GF-D8 (cell line): ENCODE measurements at regions not wholly inside any gene's neighbourhood (a gene's known extent, or its start where the extent isn't known, plus 50 kb on each side); places are given as distances from the start of the nearest gene placed in this dataset.

Experiments
- DNase-seq: peaks from one replicate; lab custom pipeline; 2025; lab: John Stamatoyannopoulos, UW

DNA sequence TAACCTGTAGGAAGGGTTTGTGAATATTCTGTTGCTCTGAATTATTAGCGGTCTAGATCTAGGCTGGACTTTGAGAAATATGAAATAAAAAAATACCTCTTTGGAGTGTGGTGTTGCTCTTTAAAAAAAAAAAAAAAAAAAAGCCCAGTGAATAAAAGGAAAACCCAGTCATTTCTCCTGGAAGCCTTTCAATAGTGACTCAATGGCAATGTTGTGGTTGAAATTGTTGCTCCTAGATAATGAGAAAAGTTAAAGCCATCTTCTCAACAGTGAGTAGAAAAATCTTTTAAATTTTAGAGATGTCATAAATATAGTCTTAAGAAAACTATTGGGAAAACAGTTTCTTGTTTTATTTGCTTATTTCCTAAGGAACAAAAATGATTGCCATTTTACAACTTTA lies 135.3 kb downstream of the RFC3 start:
- DNase-seq: no peak

DNA sequence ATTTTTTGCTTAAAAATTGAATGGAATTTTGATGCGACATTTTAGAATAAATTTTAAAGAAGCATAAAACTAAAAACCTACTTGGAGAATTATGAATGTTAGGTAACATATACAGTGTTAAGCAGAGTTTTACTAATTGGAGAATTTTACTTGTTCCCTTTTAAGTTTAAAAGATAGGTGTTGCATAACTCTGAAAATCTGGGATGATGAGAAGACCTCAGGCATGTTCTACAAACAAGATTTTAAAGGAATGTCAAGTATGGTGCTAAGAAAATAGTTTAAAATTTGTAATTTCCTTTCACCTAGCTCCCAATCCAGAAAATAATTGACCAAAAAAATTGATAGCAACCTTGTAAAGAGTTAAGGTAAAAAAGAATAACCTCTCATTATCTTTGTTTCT lies 135.8 kb downstream of the RFC3 start:
- no peak for DNase-seq

DNA sequence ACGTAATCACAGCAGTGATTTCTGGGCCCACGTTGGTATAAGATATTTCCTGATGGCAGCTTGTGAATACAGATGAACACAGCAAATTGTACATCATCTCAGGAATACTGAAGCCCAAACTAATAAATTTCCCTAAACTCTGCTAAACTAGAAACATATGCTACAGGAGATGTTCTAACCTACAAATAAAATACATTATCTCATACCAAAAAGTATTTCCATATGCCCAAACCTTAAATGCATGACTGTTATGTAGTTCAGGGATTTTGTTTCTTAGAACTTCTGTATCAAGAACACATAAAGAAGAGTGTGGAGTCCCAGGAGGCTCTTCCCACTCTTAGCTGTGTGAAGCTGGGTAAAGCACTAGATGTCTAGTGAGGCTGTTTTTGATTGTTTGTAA lies 138.4 kb downstream of the RFC3 start:
- DNase-seq: no peak

DNA sequence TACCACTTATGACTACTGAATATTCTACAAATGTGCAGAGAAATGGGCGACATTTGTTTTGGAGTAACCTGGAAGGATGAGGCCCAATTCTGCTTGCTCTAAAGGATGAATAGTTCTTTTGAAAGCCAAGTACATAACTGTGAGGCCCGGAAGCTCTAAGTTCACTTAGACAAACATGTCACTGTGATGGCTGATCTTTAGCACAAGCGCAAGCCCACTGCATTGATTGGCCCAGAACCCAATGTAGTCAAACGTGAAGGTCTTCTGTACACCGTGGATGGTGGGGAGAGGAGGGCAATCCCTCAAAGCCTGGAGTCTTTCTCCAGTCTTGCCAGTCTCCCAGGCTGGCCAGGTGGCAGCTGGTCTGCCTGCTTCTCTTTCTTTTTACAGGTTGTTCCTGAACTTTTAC lies 139.6 kb downstream of the RFC3 start:
- no peak for DNase-seq

DNA sequence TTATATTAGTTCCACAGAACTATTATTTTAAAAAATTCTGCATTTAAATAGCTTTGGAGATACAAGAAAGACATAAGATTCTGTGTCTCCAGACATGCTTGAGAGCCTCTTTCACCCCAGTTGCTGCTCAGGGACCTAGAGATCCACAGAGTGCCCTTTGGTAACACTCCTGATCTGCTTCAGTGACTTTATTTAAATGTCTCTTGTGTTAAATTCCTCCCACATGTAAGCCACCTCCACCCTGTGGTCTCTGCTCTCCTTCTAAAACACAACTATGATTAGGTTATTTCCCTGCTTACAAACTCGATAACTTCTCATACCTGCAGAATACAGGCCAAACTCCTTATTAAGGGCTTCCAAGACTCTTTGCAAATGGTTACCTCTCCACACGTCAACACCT lies 141.0 kb downstream of the RFC3 start:
- DNase-seq: no peak

DNA sequence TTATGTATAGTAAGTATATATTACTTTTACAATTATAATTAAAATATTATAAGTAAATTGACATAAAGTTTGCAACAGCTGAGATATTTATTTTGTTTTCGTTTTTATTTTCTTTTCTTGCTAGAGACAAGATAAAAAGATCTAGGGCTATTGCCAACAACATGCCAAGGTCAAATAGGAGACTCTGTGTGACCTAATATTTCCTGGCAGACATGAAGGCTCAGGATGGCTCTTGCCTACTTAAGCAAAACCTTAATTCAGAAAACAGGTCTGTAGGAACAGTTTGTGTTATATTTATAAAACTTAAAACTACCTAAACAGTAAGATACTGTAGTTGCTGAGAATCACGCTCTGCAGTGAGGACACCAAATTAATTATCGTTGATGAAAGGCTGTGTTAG lies 145.2 kb downstream of the RFC3 start:
- no peak for DNase-seq

DNA sequence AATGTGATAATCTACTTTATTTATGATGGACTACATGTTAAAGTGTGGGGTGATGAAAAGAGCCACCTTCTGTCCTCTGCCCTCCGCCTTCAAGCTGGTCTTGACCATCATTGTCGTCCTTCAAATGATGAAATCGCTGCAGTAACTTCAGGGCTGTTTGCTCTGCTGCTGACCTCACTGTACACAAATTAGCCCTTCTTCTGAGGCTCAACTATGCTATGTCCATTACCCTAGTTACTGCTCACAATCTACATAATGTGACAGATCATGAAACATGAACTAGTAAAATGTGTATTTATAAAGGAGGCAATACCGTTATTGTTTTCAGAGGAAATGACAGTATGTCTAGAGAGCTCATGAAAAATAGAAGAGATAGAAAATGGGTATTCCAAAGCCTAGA lies 145.9 kb downstream of the RFC3 start:
- no peak for DNase-seq

DNA sequence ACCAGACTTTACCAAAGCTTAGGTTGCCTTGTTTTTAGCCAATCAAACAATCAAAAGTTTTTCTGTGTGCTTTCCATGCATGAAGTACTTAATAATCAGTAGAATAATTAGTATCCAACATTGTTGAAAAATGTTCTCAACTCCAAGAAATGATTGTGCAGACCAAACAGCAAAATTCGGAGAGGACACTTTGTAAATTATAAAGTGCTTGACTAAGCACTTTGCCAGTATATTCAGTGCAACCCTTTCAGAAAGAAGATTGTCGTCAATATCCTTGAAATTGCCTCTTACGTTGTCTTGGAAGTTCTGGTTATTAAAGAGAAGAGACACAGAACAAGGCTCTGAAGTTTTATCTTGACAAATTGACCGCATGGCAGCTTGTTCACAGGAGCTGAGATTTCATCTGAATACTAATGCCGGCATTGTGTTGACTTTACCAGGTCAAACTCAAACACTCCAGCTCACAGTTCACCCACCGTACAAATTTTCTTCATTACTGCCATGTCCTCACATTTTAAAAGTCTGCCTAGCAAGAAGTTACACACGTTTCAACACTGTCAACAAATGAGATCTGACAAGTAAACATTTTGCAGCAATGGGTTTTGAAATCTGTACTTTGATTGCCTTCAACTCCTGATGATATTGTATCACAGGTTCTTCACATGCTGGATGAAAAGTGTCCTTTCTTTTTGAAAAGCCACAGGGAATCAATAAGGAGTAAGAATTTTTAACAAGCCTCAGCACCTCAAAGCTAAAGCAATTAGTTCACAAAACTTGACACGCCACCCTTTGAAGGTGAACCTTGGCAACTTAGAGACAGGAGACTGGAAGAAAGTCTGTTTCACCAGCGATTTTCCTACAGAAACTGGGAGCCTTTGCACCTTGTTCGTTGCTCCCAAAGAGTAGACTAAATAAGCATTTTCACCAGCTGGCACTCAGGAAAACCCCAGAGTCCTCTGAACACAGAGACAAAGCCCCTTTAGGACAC lies 150.9 kb downstream of the RFC3 start:
- DNase-seq: no peak

DNA sequence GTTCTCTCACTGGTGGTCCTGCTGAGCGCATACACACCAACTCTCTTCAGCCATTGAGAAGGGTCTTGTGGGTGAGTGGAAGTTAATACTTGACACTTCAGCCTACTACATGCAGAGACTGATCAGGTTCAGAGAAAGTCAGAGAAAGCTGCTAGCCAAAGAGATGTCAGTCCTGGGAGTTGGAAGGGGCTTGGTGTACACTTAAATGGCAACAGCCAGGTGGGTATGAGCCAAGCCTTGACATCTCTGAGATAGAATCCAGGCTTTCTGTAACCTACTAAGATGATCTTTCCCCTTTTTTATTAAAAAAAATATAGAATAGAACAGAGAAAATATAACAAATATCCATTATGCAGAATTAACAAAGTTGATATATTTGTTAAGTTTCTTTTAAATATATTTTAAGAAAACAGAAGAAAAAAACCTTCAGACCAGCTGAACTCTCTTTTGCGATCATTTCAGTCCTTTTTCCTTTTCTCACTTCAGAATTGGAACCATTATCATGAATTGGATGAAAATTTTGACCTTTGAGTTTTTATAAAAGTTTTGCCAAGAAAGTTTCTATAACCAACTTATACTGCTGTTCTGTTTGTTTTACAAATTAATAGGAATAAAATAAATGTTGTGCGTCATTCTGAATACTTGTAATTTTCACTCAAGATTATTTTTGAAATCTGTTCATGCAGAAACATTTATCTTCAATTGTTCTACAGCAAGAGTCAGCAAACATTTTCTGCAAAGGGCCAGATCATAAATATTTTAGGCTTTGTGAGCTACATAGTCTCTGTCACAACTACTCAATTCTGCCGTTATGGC lies 153.0 kb downstream of the RFC3 start:
- DNase-seq: no peak

DNA sequence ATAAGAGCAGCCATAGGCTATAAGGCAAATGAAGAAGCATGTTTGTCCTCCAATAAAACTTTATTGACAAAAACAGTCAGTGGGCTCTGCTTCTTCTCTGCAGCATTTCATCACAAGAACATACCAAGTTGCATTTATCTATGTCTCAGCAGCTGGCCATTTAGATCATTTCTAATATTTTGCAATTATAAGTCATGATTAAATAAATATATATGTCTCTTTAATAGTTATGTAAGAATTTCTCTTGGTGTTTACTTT lies 153.5 kb downstream of the RFC3 start:
- DNase-seq: no peak

DNA sequence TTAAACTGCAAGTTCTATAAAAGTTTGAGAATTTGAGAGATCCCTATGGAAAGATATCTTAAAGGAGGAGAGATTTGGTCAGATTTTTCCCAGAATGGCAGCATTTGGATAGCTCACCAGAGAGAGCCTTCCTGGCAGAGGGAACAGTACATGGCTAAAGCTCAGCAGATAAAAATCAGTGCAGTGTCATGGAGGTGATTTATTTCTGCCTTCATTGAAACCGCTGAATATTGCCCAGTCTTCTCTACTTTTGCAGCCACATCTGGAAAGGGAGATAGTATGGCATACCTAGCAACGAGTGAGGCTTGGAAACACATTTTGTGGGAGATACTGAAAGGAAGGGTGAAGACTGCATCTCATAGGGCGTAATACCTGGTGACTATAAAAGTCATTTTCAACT lies 155.2 kb downstream of the RFC3 start:
- DNase-seq: no peak

DNA sequence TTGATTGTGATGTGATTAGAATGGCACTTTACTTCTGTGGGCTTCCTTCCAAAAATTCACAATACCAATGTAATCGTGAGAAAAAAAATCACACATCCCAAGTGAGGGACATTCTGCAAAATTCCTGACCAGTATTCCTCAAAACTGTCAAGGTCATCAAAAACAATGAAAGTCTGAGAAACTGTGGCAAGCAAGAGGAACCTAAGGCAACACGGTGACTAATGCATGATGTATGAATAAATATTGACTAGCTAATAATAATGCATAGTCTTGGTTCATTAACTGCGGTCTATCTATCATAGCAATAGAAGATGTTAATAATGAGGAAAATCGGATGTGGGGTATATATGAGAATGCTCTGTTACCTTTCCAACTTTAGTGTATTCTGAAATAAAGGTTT lies 159.0 kb downstream of the RFC3 start:
- DNase-seq: no peak

DNA sequence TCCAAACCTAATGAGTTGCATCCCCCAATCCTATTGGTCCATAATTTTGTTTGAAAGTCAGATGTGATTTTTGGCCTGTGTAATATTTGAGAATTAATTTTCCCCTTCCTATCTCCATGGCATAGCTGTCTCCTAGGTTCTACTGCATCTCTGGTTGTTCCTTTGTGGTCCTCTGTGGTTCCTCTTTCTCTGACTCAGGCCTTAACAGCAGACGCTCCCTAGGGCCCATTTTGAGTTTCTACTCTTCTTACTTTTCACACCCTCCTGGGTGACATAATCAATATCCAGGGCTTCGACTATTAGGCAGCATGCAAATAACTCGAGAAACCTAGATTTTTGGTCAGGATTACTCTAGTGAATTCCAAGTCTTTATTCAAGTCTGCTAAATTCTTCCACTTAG lies 160.7 kb downstream of the RFC3 start:
- DNase-seq: no peak

DNA sequence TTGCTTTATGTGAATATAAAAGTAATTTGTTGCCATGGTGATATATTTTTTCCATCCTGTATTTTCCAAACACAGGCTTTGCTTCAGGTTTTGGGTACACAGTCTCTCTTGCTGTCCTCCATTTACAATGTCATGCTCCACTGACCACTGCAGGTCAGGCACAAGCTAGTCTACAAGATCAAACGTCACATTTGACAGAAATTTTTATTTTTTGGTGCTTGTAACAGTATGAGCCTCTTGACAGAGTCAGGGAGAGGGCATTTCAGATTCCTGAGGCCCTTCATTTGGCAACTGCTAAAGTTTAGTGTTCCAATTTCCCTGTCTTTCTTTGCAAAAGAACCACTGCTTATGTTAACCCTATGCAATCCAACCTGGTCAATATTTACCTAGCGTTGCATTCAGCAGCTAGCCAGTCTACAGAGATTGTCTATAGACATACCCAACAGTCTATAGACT lies 175.0 kb downstream of the RFC3 start:
- no peak for DNase-seq

DNA sequence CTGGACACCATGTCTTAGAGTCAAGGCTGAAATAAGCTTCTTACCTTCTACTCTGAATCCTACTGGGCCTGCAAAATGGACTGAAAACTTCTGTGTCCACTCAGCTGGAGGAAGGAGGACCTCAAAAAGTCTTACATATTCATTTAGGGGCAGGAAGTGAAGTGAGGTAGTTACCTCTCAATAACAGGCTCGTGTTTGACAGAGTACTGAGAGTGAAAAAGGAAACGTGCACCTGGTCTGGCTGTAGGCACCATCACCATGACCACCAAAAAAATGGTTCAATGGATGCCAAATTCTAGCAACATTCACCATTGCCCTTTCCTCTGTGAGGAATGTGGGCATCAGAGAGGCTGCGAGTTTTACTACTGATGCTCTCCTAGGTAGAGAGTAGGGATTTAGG lies 176.2 kb downstream of the RFC3 start:
- DNase-seq: no peak

DNA sequence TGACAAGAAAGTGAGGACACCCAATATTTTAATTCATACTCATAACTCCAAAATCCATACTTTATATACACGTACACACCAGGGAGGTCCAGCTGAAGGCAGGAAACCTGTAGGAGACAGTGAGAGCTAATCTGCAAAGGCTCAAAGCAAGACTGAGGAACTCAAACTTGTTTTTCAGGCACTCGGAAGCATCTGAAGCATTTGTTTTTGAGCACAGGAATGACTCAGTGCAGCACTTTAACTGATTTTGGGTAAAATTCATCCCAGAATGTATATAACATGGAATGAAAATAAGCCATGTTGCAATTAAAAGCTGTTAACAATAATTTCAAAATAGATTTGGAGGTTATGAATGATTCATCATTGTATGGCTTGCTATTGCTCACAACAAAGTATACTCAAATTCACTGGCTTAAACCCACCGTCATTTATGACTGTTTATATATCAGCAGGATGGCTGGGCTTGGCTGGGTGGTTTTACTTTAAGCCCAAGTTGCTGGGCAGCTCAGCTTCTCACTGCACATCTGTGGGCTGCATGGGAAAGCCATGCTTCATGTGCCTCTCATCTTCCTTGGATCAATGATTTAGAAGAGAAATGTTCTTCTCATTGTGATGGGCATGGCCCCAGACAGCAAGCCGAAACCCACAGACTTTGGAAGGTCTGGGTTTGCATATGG lies 177.0 kb downstream of the RFC3 start:
- no peak for DNase-seq

DNA sequence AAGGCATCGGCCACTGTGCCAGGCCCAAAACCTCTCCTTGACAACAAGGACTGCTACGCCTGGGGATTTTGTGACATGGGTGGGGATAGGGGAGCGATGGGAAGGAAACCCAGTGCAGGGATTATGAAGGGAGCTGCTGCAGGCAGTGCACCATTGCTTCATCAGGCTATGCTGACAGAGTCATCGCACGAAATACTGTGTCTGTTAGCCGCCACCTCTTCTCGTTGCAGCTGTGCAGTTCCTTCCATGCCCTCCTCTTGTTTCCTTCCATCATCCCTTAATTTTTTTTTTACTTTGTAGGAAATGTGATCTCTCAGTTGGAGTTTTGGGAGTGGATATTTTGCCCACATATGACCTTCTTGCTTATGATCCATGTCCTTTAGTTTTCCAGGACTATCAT lies 178.7 kb downstream of the RFC3 start:
- DNase-seq: no peak

DNA sequence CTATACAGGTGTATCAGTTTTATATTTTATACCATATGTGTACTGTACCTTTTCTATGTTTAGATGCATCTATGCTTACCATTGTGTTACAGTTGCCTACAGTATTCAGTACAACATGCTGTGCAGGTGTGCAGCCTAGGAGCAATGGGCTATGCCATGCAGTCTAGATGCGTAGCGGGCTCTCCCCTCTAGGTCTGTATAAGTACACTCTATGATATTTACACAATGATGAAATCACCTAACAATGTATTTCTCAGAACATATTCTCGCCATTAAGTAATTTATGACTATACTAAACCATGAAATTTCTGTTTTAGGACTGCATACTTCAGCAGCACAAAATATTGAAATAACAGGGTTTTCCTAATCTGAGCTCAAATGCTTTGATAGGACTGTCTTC lies 179.6 kb downstream of the RFC3 start:
- no peak for DNase-seq

DNA sequence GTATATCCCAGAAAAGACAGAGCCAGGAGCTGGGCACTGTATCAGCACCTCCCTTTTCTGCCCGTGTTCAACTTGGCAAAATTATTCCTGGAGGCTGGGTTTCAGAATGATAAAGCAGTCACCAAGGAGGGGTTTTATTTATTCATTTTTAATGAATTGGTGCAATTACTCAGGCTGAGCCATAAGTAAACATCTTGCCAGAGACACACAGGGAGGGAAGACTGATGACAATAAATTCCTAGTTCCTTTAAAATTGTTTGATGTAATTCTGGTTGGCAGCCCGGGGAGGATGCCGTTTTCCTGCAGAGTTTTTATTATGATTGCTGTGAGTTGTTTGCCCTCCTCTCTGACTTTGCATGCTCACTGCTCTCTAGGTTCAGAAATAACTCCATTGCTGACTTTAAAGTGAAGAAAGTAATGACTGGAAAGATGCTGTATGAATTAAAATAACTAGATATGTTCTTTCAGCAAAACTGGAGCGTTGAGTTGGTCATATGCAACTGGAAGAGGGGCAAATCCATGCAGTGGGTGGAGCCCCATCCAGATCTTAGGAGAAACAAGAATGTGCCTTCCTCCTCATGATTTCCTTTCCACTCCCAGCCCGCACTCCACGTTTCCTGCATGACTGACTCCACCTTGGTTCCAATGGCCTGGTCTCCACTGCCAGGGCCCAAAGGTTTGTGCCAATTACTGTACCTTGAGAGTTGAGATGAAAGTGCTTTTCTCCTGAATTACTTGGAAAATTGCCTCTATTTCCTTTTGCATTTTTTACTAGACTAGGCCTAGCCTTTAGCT lies 182.1 kb downstream of the RFC3 start:
- no peak for DNase-seq

DNA sequence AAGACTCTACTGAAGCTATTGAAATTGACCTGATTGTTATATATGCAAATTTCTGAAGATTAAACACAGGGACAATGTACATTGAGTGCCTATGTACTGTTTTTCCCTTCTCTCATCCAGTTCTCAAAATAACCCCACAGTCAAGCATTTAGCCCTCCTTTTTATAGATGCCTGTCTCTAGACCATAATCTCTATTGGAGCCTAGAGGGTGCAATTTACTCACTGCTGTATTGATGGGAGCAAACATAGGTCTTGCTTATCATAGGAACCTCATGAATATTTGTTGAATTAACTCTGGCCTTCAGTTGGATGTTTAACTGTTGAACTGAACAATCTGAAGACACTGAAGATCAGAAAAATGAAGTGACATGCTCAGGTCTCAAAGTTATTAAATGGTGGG lies 183.0 kb downstream of the RFC3 start:
- no peak for DNase-seq

DNA sequence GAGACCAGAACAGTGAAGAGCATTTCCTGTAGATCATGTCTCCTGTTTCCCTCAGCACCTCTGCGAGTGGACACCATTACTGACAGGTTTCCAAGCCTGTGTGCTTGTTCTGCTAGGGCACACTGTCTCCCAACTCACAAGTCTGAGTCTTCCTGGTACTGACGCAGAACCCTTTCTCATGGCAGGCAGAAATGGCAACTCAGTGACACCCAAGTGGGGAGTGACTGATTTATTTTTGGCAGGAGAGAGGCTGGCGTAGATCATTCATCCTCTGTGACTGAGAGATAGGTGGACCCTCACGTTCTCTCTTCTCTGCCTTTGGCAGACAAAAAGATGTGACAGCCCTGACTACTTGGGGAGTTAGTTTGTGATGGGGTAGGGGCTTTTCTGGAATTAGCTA lies 183.4 kb downstream of the RFC3 start:
- no peak for DNase-seq

DNA sequence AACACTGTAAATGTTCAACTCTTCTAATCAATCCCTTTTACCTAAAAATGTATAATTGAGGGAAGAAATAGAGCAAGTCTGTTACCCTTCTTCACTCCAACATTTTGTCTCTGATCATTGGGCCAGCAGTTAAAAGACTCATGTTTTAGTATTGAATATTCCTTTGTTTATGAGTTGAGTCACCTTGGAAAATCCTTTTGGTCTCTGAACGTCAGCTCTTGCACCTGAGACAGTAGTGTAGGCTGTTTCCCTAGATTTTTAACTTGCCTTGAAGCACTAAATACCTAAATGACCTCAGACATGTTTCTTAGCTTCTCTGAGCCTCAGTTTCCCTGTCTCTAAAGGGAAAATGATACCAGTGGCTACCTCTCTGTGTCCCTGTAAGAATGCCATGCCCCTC lies 184.2 kb downstream of the RFC3 start:
- DNase-seq: no peak
